Keratinocyte (primary cell): ENCODE measurements at regions not wholly inside any gene's neighbourhood (a gene's known extent, or its start where the extent isn't known, plus 50 kb on each side); places are given as distances from the start of the nearest gene placed in this dataset.

Experiments used
- DNase-seq: peaks from one replicate; pipeline ENCODE4 v3.0.0-alpha.2; 2011; ENCODE audit warnings: low read depth, missing footprints, low spot score
- FAIRE-seq: peaks from 2 replicates; lab custom pipeline; 2011; peaks lifted over from hg19 to GRCh38; lab: Jason Lieb, UNC
- H2AFZ ChIP-seq: 2 replicates; pipeline ENCODE4 v1.6.0; 2012; ENCODE audit warnings: low read length, control low read depth, inconsistent platforms; ENCODE audit not compliant: control insufficient read depth
- H3K27ac ChIP-seq: 2 replicates; pipeline ENCODE4 v1.5.1; 2011; ENCODE audit warnings: low read length; ENCODE audit not compliant: control insufficient read depth, insufficient read depth
- H3K27me3 ChIP-seq: 3 replicates; pipeline ENCODE4 v1.6.0; 2011; ENCODE audit warnings: low read length; ENCODE audit not compliant: control insufficient read depth, insufficient read depth; ENCODE audit errors: extremely low read depth
- H3K36me3 ChIP-seq, 2 experiments: 2 replicates in 1 of 2; 3 replicates in 1 of 2; pipeline ENCODE4 v1.5.1; 2011; ENCODE audit warnings: low read length in 2 of 2, mild to moderate bottlenecking in 1 of 2; ENCODE audit not compliant: control insufficient read depth in 2 of 2, insufficient read depth in 2 of 2; ENCODE audit errors: extremely low read depth in 1 of 2
- H3K4me1 ChIP-seq: 3 replicates; pipeline ENCODE4 v1.5.1; 2011; ENCODE audit warnings: low read length; ENCODE audit not compliant: control insufficient read depth, insufficient read depth; ENCODE audit errors: extremely low read depth
- H3K4me2 ChIP-seq: 3 replicates; pipeline ENCODE4 v1.6.0; 2011; ENCODE audit warnings: low read depth, low read length; ENCODE audit not compliant: control insufficient read depth, insufficient read depth; ENCODE audit errors: extremely low read depth
- H3K4me3 ChIP-seq, 3 experiments: fragments of 200-600 bp in 1 of 3; sonication (generic) in 1 of 3; 2 replicates in 2 of 3; 3 replicates in 1 of 3; pipeline ENCODE4 v1.5.1; 2011 to 2016; ENCODE audit warnings: low read length in 3 of 3, mild to moderate bottlenecking in 3 of 3, control low read depth in 2 of 3, inconsistent platforms in 1 of 3, low read depth in 1 of 3, mixed read lengths in 1 of 3, mixed run types in 1 of 3, moderate library complexity in 1 of 3; ENCODE audit not compliant: control insufficient read depth in 2 of 3, insufficient read depth in 2 of 3; ENCODE audit errors: extremely low read depth in 1 of 3
- H3K79me2 ChIP-seq: 2 replicates; pipeline ENCODE4 v1.6.0; 2012; ENCODE audit warnings: low read length; ENCODE audit not compliant: control insufficient read depth, insufficient read depth
- H3K9ac ChIP-seq: 3 replicates; pipeline ENCODE4 v1.6.0; 2011; ENCODE audit warnings: low read length; ENCODE audit not compliant: control insufficient read depth, insufficient read depth; ENCODE audit errors: extremely low read depth
- H3K9me1 ChIP-seq: 3 replicates; pipeline ENCODE4 v1.6.0; 2011; ENCODE audit warnings: low read length; ENCODE audit not compliant: control insufficient read depth, insufficient read depth; ENCODE audit errors: extremely low read depth
- H3K9me3 ChIP-seq: 2 replicates; pipeline ENCODE4 v1.5.1; 2012; ENCODE audit warnings: low read depth, low read length; ENCODE audit not compliant: control insufficient read depth
- H4K20me1 ChIP-seq: 3 replicates; pipeline ENCODE4 v1.6.0; 2011; ENCODE audit warnings: low read length; ENCODE audit not compliant: control insufficient read depth, insufficient read depth; ENCODE audit errors: extremely low read depth
- EZH2 ChIP-seq: IDR thresholded peaks from one replicate; pipeline ENCODE4 v1.6.1; 2012; ENCODE audit warnings: inconsistent platforms, mild to moderate bottlenecking, low read length, moderate library complexity
- dilution Hi-C: fragments of 300-500 bp; cut with MboI; formaldehyde crosslinking; loops from one replicate; pipeline ENCODE4 v1.7.0; 2020; ENCODE audit warnings: low sequenced_read_pairs; ENCODE audit not compliant: extremely low pct_ligation_motif_present
- TF ChIP-seq, protein P1 (sequence below), 3 experiments: IDR thresholded peaks in 1 of 3; conservative IDR thresholded peaks in 1 of 3; optimal IDR thresholded peaks in 1 of 3; 2 replicates in 2 of 3; 3 replicates in 1 of 3; pipeline versions ENCODE3 to v1.5.1; 2011; ENCODE audit warnings: low read length in 3 of 3, mild to moderate bottlenecking in 3 of 3, moderate library complexity in 2 of 3, control low read depth in 1 of 3, inconsistent platforms in 1 of 3; ENCODE audit not compliant: insufficient read depth in 2 of 3; ENCODE audit errors: extremely low read depth in 1 of 3

DNA sequence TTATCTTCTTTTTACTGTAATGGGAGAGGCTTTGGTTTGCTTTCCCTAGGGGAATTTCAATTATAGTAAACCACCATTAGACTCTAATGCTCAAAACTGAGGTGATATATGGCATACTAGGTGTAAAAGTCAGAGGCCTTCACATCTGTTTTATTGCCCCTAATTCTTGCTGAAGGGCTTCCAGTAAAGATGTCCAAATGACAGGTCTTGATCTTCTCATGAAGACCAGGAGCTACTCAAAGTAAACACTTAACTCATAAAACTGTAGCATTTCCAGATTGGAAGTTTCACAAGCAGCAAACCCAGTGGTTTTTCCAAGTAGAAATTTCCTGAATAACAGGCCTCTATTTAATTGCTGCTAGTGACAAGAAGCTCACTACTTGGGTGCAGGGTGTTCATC, 286.8 kb downstream of the RBM43 start:
- dilution Hi-C loops, result no loop called here
- H3K27me3 ChIP-seq, result no peaks in the 10 kb centered on the region
- no peak for DNase-seq
- FAIRE-seq, result no peak
- H3K36me3 ChIP-seq, result no peaks in the 10 kb centered on the region
- H3K4me2 ChIP-seq, result no peak overlapping the region
- H3K4me3 ChIP-seq, result no peak overlapping the region
- no peak overlapping the region for H3K9ac ChIP-seq
- H4K20me1 ChIP-seq, result no peaks in the 10 kb centered on the region
- H3K9me3 ChIP-seq, result no peaks in the 10 kb centered on the region
- H3K79me2 ChIP-seq, result no peaks in the 10 kb centered on the region
- no peak overlapping the region for H2AFZ ChIP-seq
- no peaks in the 10 kb centered on the region for H3K4me1 ChIP-seq
- no peak for TF ChIP-seq EZH2
- H3K9me1 ChIP-seq, result no peaks in the 10 kb centered on the region
- H3K27ac ChIP-seq, result no peak overlapping the region

DNA sequence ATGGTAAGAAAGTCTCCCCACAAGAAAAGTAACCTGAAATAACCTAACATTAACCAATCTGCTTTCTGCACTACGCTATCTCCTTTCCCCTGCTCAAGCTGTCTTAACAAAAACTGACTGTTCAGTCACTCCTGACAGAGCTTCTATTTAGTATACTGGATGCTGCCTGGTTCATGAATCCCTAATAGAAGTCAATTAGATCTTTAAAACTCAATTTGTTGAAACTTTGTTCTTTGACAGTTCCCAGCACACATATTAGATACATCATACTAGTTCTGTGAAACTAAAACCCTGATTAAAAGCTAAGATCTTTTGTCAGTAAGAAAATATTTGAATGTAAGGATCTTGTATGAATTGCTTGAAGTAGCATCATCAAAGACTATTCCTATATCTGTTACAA, 287.4 kb downstream of the RBM43 start:
- no peaks in the 10 kb centered on the region for H3K27me3 ChIP-seq
- H3K27ac ChIP-seq, result no peak overlapping the region
- no peak for DNase-seq
- H3K9me3 ChIP-seq, result no peaks in the 10 kb centered on the region
- H2AFZ ChIP-seq, result no peak overlapping the region
- H3K36me3 ChIP-seq, result no peaks in the 10 kb centered on the region
- no peak overlapping the region for H3K4me2 ChIP-seq
- no peak overlapping the region for H3K4me3 ChIP-seq
- no peaks in the 10 kb centered on the region for H3K4me1 ChIP-seq
- TF ChIP-seq EZH2, result no peak
- TF ChIP-seq, protein P1, sequence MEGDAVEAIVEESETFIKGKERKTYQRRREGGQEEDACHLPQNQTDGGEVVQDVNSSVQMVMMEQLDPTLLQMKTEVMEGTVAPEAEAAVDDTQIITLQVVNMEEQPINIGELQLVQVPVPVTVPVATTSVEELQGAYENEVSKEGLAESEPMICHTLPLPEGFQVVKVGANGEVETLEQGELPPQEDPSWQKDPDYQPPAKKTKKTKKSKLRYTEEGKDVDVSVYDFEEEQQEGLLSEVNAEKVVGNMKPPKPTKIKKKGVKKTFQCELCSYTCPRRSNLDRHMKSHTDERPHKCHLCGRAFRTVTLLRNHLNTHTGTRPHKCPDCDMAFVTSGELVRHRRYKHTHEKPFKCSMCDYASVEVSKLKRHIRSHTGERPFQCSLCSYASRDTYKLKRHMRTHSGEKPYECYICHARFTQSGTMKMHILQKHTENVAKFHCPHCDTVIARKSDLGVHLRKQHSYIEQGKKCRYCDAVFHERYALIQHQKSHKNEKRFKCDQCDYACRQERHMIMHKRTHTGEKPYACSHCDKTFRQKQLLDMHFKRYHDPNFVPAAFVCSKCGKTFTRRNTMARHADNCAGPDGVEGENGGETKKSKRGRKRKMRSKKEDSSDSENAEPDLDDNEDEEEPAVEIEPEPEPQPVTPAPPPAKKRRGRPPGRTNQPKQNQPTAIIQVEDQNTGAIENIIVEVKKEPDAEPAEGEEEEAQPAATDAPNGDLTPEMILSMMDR (optimal IDR thresholded peaks at IDR 0.05 in 1 of 3, IDR thresholded peaks at IDR 0.05 in 1 of 3, conservative IDR thresholded peaks at IDR 0.05 in 1 of 3; ENCODE audit: extremely low read depth in 1 of 3, insufficient read depth in 2 of 3, low read length in 3 of 3), result no peak
- FAIRE-seq, result no peak
- dilution Hi-C loops, result no loop called here
- H3K9me1 ChIP-seq, result no peaks in the 10 kb centered on the region
- no peaks in the 10 kb centered on the region for H3K79me2 ChIP-seq
- H3K9ac ChIP-seq, result no peak overlapping the region
- no peaks in the 10 kb centered on the region for H4K20me1 ChIP-seq

DNA sequence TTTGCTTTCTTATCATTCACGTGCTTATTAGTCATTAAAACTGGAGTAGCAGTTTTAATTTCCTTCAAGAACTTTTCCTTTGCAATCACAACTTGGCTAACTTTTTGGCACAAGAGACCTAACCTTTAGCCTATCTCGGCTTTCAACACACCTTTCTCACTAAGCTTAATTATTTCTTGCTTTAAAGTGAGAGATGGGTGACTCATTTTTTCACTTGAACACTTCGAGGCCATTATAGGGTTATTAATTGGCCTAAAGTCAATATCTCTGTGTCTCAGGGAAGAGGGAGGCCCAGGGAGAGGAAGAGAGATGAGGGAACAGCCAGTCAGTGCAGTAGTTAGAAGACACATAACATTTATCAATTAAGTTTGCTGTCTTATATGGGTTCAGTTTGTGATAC, 289.8 kb downstream of the RBM43 start:
- dilution Hi-C loops, result no loop called here
- no peak overlapping the region for H2AFZ ChIP-seq
- TF ChIP-seq, protein P1 (optimal IDR thresholded peaks at IDR 0.05 in 1 of 3, IDR thresholded peaks at IDR 0.05 in 1 of 3, conservative IDR thresholded peaks at IDR 0.05 in 1 of 3; ENCODE audit: extremely low read depth in 1 of 3, insufficient read depth in 2 of 3, low read length in 3 of 3), result no peak
- TF ChIP-seq EZH2, result no peak
- no peak overlapping the region for H3K27ac ChIP-seq
- H3K79me2 ChIP-seq, result no peaks in the 10 kb centered on the region
- no peak overlapping the region for H3K9ac ChIP-seq
- H3K4me2 ChIP-seq, result no peak overlapping the region
- H3K36me3 ChIP-seq, result no peaks in the 10 kb centered on the region
- H3K27me3 ChIP-seq, result no peaks in the 10 kb centered on the region
- no peaks in the 10 kb centered on the region for H3K4me1 ChIP-seq
- H3K9me3 ChIP-seq, result no peaks in the 10 kb centered on the region
- FAIRE-seq, result no peak
- H3K9me1 ChIP-seq, result no peaks in the 10 kb centered on the region
- no peak for DNase-seq
- H4K20me1 ChIP-seq, result no peaks in the 10 kb centered on the region
- H3K4me3 ChIP-seq, result no peak overlapping the region
